SW 1271 (cell line): ENCODE measurements at regions not wholly inside any gene's neighbourhood (a gene's known extent, or its start where the extent isn't known, plus 50 kb on each side); places are given as distances from the start of the nearest gene placed in this dataset.
A peak's percentile ranks its signal among the peaks of the same experiment; 100 is the strongest.

ENCODE experiments used
- DNase-seq, 2 experiments: peaks; one replicate each; lab custom pipeline; 2025; lab: John Stamatoyannopoulos, UW

DNA sequence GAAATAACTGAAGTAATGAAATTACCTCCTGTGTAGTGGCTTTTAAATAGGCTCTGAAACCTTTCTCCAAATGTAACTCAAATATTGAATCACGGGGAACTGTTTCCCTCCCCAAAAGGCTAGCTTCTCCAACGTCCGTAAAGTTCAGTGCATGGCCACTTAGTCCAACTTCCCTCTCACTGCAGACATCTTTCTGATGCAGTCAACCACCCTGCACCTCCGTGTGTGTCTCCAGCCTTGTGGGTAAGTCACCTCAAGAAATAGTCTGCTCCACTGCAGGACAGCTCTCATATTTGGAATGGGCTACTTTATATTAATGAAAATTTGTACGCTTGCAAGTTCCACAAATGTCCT is 152.5 kb upstream of the CYRIA start:
- no peak for DNase-seq

DNA sequence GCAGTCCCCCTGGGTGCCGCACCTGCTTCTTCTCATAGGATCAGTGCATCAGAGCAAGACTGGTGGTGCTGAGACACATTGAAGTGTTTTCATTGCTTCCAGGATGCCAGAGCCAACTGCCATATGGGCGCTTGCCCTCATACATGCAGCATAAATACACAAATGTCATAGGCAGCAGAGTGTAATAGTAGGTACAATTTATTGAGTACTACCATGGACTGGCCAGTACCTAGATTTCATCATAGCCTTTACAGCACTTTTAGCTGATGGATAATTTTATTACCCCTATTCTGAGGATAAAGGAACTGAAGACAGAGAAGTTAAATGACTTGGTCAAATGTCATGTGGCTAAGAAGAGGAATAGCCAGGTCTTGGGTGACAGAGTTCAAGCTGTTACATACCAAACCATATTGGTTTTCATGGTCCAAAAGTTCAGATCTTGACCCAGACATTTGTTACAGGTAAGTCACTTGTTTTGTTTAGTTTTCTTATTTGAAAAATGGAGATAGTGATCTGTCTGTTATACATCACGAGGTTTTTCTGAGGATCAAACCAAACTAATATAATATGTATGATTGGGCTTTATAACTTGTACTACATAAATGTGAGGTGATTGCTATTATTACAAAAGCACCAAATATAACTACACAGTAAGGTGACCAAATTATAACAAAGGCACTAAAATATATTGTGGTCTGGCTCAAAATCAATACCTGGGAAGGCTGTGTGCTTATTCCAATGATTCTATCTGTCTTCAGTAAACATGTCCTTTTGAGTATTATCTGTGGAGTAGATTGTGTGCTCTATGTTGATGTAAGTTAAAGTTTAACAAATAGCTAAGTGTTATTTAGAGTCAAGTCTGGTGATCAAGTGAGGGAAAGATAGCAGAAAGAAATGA is 151.9 kb upstream of the CYRIA start:
- DNase-seq = no peak

DNA sequence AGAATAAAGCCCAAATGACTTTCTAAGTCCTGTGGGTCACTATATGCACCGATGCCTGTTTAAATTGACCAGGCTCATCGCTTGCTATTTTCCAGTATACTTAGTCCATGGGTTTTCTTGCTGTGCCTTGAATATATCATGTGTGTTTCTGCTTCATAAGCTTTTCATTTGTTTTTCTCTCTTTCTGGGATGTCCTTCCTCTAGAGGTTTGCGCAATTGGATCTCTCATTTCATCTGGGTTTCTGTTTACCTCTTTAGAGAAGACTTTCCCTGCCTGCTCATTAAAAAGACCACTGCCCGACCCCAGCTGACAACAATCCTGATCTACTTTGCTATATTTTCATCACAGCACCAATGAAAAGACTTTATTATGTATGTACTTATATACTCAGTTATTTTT is 150.9 kb upstream of the CYRIA start:
- no peak for DNase-seq

DNA sequence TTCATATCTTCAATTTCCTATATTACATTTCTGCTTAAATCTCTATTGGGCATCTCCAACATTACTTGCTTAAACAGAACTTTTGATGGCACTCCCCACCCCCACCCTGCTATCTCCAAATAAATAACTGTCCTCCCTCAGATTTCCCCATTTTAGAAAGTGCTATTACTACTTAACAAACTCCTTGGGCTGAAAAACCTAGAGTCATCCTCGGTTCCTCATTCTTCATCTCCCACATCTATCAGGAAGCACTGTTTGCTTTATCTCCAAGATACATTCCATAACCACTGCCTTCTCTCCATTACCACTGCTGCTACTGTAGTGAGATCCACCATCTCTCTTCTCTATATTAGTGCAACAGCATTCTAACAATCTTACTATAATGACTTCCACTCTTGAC is 150.4 kb upstream of the CYRIA start:
- no peak for DNase-seq

DNA sequence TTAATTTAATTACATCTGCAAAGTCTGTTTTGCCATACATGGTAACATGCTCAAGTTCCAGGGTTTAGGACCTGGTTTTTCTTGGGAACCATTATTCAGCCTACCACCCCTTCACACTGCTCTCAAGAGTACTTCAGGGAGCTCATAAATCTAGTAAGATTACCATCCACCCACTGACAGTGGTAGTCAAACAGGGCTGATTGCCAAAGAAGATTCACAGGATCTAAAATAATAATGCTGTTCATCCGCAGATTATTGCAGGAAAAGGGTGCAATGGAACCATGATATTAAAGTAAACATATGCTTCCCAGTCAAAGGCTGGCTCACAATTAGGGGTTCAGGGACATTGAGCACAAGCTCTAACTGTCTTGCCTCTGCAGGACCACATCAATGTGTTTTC is 148.0 kb upstream of the CYRIA start:
- DNase-seq = no peak

DNA sequence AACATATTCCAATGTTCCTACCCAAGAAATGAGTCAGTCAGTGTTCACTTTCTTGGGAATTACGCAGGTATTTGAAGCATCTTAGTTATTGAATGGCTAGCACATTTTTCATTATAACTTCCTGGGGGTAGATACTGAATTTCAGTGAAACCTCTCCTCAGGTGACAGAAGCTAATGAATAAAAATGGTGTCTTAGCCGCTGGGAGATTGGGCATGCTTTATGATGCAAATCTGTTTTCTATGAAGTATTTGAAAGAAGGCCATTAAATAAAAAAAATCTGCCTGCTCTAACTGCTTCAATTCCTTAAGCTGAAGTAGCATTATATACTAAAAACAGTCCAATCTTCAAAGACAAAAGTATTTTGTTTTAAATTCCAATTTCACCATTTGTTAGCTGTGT is 132.8 kb upstream of the CYRIA start:
- DNase-seq = no peak

DNA sequence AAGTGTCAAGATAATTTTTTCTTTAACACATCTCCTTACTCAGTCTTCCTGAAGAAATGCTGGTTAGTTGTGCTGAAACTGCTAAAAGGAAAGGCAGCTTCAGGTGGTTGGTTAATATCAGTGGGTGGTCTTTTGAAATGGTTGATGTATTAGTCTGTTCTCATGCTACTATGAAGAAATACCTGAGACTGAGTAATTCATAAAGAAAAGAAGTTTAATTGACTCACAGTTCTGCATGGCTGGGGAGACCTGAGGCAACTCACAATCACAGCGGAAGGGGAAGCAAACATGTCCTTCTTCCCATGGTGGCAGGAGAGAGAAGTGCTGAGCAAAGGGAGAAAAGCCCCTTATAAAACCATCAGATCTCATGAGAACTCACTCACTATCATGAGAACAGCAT is 125.9 kb upstream of the CYRIA start:
- DNase-seq = no peak

DNA sequence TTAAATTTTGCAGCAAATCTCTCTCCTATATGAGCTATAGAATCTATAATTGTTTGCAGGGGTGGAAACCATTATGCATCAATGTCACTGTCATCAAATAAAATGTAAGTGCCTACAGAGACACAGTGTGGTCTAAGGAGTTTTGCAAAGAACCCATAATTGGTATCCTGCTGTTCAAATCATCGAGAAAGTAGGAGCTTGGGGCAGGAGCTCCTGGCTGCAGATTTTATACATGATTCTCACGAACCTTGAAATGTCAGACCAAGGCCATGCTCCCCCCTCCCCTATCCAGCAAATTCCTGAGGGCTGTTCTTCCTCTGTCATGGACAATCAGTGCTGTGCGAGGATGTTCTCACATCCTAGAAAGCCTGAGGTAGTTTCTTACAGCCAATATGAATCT is 119.5 kb upstream of the CYRIA start:
- DNase-seq = no peak

DNA sequence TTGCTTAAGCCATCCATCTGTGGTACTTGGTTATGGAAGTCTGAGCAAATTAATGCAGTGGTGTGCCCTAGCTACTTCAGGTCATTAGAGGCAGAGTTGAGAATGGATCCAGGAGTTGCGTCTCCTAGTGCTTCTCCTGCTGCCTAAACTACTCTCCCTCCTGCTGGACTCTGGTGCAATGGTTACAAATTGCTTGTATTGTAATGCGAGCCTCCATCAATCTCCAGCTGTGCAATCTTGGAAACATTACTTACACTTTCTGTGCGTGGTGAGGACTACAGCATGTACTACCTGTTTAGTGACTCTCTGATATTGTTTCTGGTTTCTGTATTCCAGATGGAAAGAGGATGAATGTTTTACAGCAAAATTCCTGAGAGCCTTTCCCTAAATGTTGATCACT is 119.0 kb upstream of the CYRIA start:
- DNase-seq = no peak

DNA sequence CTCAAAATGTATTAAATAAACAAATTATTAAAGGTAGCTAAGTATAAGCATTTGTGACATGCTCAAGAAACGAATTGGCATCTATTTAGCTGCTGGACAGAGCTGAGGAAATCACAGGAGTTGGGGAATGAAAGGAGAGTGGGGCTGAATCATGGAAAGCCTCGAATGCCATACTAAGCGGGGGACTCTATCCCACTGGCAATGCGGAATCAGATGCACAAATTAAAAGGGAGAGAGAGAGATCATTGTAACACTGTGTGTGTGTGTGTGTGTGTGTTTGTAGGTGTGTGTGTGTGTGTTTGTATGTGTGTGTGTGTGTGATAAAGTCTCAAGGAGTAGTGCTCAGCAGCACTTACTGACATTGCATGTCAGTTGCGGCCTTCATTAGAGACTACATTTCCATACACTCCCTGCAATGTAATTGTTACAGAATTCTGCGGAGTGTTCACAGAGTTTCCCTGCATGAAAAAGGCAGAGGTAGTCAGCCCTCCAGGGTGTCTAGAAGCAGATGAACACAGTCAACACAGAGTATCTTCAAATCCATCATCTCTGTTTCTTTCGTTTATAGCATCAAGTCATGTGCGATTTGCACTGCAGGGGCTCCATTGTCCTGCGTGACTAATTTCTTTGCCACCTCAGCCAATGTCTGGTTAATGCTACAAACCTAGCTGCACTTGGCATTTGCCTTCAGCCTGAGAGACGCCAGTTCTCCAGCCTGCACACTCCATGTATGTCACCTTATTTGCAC is 111.7 kb upstream of the CYRIA start:
- DNase-seq = no peak

DNA sequence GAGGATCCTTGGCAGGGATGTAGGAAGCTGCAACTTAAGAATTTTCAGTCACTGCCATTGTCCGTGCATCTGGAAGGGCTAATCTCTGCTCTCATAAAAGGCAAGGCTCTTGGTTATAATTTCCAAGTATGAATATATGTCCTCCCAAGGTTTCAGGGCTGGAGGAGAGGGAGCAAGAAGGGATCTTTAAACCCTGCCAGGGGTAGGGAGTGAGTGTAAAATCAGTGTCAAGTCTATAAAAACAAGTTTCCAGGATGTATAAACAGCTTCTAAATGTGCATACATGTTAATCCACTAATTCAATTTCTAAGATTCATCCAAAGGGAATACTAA is 110.2 kb upstream of the CYRIA start:
- no peak for DNase-seq

DNA sequence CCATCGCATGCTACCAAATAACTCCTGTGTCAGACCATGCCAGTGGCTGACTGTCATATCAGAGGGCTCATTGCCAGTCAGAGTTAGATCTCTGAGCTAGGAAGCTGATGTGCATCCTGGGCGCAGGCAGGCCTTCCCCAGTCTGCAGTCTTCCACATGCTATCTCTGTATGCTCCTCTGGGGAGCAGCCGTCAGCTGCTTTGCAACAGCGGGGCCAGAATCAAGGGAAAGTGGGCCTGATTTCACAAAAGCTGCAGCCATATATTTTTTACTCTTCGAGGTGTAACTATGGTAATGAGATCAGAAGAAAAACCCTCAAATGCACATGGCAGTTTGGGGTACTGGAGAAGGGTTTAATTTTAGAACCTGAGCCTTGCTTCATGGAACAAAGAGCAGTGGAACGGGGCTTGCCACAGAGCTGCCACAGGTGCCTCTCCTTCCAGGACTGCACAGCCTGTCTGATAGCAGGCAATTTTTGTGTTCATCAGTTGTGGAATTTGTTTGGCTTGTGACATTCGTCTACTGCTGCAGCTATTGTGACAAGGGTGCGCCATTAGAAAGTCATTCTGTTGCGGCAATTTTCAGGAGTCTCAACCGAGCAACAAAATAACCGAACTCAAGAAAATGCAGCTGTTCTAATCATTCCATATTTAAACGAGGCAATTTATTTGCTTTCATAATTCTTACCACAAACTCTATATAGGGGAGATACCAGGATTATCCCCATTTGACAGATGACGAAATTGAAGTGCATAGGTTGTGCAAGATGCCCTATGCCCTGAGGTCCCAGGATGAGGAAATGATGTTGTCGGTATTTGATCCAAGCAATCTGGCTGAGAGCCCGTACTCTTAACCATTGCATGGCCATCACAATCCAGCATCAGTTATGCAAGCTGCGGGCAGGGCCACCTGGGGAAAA is 109.6 kb upstream of the CYRIA start:
- no peak for DNase-seq

DNA sequence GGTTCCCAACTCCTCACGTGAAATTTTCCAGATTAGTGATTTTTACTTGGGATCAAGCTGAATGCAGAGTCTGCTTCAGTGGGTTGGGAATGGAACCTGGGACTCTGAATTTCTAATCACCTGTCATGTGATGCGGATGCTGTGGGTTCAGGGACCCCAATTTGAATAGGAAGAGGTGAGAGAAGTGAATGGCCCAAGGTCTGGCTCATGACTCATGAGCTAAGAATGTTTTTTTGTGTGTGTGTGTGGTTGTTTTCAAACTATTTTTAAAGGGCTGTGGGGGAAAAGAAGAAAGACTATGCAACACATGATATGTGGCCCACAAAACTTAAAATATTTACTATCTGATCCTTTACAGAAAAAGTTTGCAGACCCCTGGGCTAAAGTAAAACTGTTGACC is 108.5 kb upstream of the CYRIA start:
- no peak for DNase-seq

DNA sequence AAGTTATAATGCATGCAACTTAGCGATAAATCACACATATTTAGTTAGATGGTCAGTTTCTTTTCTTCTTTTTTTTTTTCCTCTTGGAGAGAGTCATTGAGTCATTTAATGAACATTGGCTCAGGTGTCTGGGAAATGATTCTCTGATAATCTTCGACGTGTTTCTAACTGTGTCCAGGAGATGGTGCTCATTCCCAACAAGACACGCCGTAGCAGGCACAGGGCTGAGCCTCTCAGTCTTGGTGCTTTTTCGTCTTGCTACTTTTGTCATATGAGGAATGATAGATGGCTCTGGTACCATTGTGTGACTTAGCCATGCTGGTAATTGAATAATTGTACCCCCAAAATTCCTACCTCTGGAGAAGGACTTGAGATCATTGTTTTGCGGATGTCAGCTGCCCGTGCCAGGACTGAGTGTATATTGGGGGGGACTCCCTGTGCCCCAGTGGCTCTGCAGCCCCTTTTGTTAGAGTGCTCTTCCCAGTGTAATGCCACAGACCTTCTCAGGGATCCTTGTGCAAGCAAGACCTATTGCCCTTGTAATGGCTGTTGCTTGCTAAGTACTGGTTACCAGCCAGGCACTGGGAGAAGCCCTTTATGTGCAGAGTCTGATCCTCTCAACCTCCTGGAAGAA is 107.6 kb upstream of the CYRIA start:
- peak in 1 of 2 experiments; percentile 49 for DNase-seq

DNA sequence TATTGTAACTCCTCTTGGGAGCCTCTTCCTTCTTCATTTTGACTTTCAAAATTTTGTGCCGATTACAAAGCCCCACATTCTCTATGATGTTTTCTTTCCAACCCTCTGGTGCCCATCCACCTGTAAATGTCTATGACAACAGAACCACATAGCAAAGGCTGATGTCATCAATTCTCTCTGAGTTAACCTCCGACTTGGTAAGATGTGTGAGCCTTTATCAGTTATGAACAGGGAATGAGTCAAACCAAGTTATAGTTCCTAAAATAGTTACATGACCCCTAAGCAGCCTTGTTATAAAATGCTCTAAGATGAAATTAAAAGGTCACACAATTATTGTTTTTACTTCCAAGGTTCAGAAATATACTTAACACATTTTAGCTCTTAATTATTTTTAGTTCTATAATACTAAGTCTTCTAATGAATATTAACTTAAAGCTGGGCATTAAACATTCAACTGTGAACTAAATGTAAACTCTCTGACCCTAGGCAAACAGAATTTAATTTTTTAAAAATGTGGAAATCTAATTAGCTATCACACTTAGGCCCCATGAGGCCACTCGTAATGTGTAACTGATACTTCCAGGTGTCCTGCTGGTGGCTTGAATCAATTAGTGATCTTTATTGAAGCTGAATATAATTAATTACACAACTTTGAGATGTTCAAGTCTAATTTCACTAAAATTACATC is 102.3 kb upstream of the CYRIA start:
- no peak for DNase-seq

DNA sequence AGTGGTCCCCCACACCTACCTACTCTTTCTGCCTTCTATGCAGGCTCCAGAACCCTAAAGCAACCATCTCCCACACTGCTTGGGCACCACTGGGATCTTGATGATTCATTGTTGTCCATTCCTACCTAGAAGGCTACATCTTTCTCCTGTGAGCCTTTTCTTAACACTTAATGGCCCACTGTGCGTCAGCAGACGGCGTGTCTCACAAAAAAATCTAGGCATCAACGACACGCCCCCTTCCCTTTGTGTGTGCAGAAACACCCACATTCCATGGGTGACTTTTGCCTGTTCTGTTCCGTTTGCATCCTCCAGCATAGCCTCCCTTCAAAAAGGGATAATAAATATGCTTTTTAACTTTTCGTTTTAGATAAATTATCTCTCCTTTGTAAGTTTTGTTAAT is 99.7 kb upstream of the CYRIA start:
- DNase-seq = no peak

DNA sequence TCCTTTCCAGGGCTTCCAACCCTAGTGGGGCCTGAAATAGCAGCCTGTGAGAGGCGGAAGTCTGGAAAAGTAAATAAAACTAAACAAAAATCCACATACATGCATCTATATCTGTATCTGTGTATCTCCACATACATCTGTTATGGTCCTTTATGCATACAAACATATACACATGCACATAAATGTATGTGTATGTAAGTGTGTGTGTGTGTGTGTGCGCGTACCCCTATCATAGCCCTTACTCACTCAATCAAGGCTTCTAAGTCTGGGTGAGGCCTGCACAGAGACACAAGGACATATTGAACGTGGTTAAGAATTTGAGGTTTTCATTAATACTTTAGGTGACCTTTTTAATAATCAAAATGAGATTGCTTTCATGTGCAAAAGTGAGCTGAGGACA is 98.9 kb upstream of the CYRIA start:
- no peak for DNase-seq

DNA sequence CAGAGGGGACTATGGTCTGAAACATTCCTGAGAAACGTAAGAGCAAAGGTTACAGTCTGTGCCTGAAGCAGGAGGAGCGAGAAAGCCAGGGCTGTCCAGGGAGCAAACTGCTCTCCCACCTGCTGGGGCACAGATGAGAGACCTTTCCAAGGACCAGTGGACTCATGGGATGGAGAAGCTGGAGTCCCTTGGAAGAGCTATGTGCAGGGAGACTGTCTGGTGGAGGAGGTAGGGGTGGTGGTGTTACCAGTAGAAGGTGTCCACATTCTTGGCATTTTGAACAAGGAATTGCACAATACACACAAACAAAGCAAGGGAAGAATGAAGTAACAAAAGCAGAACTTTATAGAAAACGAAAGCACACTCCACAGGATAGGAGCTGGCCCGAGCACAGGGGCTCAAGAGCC is 97.9 kb upstream of the CYRIA start:
- no peak for DNase-seq

DNA sequence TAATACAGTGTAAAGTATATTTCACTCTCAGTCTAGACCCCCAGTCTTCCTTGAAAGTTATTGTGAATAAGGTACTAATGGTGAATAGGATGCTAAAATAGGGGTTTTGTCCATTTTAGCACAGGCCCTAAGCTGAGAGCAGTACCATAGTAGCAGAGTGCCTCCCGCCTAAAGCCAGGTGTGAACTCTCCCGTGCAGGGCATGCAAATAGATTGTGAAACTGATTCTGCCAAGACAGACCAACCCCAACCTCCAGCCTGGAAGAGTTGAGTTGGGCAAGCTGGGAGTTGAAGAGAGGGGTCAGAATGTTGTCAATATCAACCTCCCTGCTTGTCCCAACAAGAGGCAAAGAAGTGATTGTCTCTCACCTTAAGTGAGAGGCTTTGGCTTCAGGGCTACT is 97.4 kb upstream of the CYRIA start:
- no peak for DNase-seq

DNA sequence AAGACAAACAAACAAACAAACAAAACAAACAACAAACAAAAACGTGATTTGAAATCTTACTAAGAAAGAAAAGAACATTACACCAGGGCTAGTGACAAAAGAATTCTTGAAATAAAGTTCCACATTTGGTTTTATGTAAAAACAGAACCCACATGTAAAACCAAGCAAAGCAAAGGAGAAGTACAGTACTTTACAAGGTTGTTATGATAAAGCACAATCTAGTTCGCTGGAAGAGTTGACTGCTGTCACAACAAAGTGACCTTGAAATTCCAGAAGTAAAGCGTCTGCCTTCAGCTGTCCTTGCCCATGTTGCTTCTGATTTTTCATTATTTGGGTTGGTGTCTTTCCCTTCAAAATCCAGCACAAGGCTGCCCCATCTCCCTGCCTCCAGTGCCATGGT is 94.8 kb upstream of the CYRIA start:
- DNase-seq = no peak

DNA sequence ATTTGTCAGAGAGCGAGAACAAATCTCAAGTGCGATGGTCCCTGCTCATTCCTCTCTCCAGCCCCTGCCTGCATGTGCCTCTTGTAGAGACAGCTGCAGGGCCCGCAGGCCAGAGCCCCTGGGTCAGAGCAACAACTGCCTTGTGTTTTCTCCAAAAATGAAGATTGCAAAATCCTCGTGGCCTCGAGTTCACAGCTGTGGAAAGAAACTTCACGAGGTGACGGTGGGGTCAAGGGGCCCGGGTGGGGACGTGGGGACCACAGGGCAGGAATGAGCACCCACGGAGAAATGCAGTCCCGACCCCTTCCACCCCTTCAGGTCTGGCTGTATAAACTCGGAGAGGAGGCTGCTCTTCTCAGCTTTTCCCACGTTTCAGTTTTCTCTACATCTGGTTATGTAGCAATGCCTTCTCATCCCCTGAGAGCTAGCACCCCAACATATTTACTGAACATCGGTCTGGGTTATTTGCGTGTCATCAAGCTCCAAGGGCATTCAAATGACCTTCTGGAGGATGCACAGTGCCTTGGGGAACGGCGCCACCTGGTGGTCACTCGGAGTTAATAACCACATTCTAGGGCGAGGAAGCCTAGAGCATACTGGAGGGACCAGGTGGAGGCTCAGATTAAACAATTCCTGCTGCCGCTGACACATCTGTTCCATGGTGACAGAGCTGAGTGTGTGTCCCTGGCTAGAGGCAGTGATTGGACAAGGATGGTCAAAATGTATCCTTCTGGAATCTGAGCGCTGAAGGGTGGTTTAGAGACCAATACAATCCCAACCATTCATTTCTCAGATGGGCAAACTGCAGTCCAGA is 91.4 kb upstream of the CYRIA start:
- DNase-seq = peak; percentile 11 to 60
